Spleen (tissue), 7 donors: ENCODE measurements at regions not wholly inside any gene's neighbourhood (a gene's known extent, or its start where the extent isn't known, plus 50 kb on each side); places are given as distances from the start of the nearest gene placed in this dataset.

Experiments
- CTCF ChIP-seq, 11 experiments: fragments of 200-600 bp in 7 of 11; fragments of 450-650 bp in 4 of 11; sonication (generic) in 4 of 11; IDR thresholded peaks in 8 of 11; conservative IDR thresholded peaks in 3 of 11; 1 replicate in 7 of 11; 2 replicates in 4 of 11; pipeline versions ENCODE4 v1.4.0 to v1.8.0; 2016 to 2021; ENCODE audit warnings: antibody characterized with exemption in 11 of 11, inconsistent platforms in 4 of 11, mild to moderate bottlenecking in 1 of 11
- POLR2A ChIP-seq, 3 donors: fragments of 450-650 bp; IDR thresholded peaks; one replicate each; pipeline ENCODE4 v1.5.1; 2017; ENCODE audit warnings: antibody characterized with exemption in 3 of 3, mild to moderate bottlenecking in 1 of 3
- donor health status: DM: no; HTN: no; CAD: no; lungs with moderate emphysema.
- donor health status: DM: no; HTN: no; CAD: no.
- donor health status: DM: no; HTN: no; CAD: no.

- TF ChIP-seq POLR2A (IDR thresholded peaks at IDR 0.05) (no peak), CTCF (IDR thresholded peaks at IDR 0.05 in 8 of 11, conservative IDR thresholded peaks at IDR 0.05 in 3 of 11) (no peak)
Measured at GRCh38 chr2:88811233-88811632, 119.8 kb downstream of the RPIA start.
